Activated effector memory CD4-positive, alpha-beta T cell treated with Interleukin-2 at 50 U/mL for 16 hours (primary cell): ENCODE measurements at regions not wholly inside any gene's neighbourhood (a gene's known extent, or its start where the extent isn't known, plus 50 kb on each side); places are given as distances from the start of the nearest gene placed in this dataset.
"Not testable (repeated sequence)": the region's sequence is repeated elsewhere in the genome, so short reads cannot be mapped to it uniquely, and the experiment has no call there.

Experiments used
- DNase-seq: peaks from one replicate; pipeline ENCODE4 v3.0.0-alpha.2; 2020

DNA sequence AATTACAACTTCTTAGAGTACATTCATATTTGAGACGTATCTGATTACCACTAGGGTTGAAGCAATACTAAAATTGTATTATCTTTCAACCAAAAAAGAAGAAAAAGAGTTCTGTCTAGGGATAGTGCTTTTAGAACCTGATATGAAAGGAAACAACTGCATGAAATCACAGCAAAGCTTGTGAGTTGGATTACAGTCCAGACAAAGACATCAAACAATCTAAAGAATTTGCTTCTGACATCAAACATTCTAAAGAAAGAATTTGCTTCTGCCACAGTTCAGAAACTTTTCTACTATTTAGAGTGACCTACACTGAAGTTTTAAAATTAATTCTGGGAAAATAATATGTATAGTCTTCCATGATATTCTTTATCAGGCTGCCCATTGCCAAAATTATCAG is 1141.1 kb upstream of the ACO1 start:
- no peak for DNase-seq

DNA sequence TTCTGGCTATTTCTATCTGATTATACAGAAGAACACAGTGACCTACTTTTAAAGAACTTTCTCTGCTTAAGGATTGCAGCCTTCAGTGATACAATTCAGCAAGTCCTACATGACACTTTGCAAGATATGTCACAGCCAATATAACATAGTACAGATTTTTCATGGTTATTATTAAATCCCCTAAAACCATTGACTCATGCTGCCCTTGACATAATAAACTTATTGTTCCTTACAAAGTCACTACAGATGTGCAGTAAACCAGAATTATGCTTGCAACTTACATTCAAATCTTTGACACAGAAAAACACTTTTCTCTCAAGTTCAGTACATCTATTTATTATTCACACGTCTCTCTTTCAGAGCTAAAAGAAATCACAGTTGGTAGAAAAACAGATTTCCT is 1136.3 kb upstream of the ACO1 start:
- no peak for DNase-seq

DNA sequence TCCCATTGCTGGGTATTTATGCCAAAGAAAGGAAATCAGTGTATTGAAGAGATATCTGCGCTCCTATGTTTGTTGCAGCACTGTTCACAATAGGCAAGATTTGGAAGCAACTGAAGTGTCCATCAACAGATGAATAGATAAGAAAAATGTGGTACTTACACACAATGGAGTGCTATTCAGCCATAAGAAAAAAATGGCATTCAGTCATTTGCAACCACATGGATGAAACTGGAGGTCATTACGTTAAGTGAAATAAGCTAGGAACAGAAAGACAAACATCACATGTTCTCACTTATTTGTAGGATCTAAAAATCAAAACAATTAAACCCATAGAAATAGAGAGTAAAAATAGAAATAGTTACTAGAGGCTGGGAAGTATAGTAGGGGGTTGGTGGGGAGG is 1133.1 kb upstream of the ACO1 start:
- DNase-seq: no peak

DNA sequence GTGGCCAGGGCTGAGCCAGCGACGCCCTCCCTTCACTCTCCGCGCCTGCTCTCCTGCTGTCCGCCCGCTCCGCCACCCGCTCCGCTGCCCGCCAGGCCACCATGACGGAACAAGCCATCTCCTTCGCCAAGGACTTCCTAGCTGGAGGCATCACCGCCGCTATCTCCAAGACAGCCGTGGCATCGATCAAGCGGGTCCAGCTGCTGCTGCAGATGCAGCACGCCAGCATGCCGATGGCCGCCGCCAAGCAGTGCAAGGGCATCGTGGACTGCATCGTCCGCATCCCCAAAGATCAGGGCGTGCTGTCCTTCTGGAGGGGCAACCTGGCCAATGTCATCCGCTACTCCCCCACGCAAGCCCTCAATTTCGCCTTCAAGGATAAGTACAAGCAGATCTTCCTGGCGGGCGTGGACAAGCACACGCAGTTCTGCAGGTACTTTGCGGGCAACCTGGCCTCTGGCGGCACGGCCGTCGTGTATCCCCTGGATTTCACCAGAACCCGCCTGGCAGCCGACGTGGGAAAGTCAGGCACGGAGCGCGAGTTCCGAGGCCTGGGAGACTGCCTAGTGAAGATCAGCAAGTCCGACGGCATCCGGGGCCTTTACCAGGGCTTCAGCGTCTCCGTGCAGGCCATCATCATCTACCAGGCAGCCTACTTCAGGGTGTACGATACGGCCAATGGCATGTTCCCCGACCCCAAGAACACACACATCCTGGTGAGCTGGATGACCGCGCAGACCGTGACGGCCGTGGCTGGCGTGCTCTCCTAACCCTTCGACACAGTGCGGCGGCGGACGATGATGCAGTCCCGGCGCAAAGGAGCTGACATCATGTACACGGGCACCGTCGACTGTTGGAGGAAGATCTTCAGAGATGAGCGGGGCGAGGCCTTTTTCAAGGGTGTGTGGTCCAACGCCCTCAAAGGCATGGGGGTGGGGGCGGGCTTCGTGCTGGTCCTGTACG is 1130.4 kb upstream of the ACO1 start:
- no peak for DNase-seq

DNA sequence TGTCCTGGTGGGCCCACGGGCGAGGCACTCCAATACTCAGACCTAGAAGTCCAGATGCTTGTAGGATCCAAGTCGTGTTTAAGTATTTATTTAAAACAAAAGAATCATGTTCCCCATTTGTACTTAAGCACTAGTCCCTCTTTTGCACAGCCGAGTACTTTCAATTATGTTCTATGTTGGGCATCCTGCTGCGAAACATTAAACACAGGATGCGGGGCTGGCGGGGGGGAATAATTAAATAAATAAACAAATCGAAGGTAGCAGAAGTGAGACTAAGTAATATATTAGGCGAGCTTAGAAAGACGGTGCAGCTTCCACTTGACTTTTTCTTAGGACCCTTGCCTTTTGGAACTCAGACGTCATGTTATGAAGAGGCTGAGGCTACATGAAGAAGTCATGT is 1129.2 kb upstream of the ACO1 start:
- DNase-seq: no peak

DNA sequence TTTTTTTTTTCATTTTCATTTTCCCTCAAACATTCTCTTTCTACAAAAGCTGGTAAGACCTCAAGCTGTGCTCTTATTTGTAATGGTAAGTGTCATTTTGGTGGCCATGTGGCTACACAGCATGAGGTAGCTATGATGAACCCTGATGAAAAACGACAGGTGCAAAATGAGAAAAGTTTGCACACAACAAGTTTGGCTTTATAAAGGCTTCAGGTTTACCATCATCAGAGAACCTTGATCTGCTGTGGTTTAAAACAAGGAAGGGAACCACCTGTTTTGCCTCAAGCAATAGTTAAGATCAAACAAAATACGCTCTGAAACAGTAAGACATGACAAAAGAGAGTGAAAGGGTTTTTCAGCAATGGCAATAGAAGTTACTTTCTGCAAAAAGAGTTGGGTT is 1124.6 kb upstream of the ACO1 start:
- no peak for DNase-seq

DNA sequence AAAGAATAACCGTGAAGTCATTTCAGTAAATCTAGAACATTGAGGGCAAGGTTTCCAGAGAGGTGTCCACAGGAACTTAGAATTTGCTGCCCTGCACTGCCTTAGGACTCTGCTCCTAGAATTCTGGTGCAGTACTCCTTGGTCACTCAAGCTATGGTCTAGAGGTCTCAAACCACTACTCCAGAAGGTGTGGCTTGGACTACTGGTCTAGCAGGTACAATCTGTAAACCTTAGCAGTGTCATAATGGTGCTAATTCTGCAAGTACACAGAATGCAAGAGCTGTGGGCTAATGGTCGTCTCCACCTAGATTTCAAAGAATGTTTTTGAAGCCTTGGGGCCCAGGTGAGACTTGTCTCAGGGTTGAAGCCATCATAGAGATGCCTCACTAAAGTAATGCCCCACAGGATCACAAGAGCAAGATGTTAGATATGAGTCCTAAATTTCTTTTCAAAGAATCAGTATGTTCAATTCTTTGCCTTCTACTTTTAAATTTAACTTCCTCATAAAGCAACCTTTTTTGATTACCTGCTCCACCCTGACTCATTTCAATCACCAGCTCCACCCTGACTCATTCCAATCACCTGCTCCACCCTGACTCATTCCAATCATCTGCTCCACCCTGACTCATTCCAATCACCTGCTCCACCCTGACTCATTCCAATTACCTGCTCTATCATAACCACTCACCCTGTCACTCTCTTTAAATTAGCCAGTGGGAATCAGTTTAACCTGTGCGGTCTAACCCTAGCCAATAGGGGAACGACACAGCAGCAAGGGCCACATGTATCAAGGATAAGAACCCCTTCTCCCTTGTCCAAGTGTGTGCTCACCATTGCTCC is 1111.8 kb upstream of the ACO1 start:
- DNase-seq: no peak

DNA sequence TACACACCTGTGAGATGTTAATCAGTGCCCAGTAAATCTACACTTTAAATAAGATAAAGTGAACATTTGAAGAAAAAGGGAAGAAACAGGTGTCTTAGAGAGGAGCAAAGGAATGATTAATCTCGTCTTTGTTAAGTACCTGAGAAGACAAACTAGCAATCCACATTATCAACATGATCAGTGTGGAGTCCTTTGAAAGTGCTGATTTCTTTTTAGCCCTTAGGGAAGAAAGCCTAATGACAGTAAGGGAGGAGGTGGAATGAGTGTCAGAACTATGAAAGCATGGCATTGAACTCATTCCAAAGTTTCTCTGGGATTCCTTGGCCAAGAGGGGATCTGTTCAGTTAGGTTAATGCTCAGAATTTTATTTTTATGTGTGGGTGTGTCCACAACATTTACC is 1109.0 kb upstream of the ACO1 start:
- no peak for DNase-seq

DNA sequence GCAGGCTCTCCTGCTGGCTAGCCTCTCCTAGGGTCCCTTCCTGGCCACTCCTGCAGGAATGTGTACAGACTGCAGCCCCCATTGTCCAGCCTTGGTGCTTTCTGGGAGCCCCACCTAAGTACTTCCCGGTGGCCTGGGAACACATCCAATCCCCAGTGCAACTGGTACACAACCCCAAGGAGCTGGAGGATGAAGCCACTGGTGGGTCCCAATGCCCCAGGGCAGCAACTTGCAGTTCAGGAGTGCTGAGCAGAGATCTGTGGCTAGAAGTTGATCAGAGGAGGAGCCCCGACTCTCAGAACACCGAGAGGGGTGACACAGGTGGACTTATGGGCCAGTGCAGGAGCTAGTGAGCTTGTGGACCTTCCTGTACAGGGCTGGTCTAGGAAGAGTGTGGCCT is 1093.7 kb upstream of the ACO1 start:
- no peak for DNase-seq

DNA sequence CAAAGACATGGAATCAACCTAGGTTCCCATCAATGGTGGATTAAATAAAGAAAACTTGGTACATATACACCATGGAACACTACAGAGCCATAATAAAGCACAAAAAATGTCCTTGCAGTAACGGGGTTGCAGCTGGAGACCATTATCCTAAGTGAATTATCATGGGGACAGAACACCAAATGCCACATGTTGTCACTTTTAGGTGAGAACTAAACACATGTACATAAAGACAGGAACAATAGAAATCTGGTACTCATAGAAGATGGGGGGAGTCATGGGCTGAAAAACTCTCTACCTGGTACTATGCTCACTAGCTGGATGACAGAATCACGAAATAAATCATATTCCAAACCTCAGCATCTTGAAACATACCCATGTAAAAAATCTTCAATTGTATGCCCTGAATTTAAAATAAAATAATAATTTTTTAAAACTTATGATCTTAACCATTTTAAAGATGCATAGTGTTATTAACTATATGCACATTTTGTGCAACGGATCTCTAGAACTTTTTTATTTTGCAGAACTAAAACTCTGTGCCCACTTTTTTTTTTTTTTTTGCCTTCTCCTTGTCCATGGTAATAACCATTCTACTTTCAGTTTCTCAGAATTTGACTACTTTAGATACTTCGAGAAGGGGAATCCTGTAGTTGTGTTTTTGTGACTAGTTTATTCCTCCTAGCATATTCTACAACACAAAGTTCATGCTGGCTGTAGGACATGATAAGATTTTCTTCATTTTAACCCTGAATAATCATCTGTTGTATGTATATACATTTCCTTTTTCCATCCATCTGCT is 1081.6 kb upstream of the ACO1 start:
- no peak for DNase-seq

DNA sequence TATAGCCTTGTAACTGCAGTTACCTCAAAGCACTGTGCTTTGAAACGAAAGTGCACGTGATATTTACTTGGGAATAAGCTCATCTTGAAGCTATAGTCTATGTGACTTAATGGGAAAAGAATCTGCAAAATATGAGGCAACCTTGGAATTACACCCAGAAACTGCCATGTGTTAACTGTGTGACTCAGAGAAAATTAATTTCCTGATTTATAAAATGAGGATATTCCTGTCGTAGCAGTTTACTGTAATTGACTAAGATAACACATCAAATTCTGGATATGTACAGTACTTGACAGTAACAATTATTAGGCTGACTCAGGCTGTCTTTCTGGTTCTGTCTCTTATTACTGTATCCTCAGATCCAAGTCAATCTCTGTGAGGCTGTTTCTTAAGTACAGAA is 1079.9 kb upstream of the ACO1 start:
- DNase-seq: no peak

DNA sequence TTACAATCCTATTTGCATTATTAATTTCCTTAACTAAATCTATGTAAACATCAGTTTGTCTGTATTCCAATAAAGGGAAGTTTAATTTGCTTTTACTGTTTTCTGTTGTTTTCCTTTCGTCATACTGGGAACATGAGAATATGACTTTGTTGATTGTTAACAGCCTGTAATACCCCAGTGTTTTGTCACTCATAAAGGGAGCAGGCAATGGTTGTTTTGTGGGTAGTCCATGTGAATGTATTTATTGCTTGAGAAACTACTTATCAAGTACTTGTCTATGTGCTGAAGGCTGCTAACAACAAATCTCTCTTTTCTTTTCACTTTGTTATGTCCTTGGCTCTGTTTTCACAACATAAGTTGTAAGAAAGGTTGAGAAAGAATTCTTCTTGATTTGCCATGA is 1070.2 kb upstream of the ACO1 start:
- no peak for DNase-seq

DNA sequence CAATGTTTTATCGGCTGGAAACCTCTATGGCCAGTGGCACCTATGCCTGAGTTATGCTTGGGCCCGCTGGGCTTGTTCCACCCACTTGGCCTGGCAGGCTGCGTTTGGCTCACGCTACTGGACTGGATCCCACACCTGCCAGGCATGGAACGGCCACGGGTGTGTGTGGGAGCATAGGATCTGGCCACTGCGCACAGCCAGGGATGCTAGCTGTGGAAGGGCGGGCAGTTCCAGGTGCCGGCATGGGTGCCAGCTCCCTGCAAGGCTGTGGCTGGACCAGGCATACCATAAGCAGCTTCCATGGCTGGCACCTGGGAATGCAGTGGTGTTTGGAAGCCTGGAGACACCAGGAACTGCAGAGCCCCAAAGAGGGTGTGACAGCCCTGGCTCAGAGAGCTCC is 1063.9 kb upstream of the ACO1 start:
- no peak for DNase-seq

DNA sequence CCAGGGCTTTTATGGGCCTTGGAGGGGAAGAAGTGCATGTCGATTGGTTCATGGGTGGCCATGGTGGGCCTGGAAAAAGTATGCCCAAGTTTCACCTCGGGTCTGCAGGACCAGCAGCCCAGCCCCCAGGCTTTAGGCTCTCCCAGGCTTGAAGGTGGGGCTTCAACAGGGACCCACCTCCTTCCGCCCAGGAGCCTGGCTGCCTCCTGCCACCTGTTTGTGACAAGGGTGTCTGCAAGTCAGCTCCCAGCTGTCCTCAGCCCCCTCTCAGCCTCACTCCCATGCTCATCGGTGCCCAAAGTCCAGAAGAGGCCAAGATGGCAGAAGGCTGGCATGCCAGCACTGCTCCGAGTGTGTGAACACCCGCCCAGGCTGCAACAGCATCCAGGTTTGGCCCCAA is 1063.2 kb upstream of the ACO1 start:
- no peak for DNase-seq

DNA sequence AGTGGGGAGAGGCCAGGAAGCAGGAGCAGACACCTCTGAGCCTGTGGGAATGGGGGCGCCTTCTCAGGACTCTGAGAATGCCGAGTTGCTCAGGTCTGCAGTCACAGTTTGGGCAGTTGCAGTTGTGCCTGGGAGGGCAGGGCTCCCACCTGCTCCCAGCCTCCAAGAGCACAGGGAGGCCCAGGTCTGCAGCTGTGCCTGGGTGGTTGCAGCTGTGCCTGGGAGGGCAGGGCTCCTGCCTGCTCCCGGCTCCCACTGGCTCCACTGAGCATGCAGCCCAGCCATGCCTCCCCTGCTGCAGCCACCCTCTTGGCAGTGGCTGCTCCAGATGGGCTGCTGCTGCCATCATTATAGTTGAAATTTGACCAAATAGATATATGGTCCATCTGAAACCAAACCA is 1062.8 kb upstream of the ACO1 start:
- no peak for DNase-seq

DNA sequence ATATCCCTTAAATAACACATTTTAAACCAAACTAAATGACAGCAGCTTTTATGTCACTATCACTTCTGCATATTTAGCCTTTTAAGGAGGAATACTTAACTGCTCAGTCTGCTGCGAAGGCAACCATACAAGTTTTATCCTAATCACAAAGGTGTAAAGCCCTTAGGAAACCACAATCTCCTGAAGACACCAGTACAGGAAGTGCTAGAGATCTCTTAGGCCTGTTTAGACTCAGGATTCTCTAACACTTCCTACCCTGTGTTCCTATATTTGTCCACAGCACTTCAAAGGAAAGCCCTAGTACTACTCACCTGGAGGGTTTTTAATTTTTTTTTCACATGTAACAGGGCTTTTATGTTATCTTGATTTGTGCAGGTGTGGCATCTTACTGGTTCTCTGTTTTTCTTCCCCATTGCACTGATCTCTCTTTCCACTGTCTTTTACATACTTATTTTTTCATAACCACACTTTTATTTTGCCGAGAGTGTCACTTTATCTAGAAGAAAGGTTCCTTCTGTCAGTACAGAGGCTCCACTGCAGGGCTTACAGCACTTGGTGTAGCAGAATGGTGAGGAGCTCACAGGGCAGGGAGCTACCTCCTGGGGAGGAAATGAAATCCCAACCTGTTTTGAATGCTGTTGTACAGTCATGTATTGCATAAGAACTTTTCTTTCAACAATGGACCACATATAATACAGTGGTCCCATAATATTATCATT is 1060.6 kb upstream of the ACO1 start:
- no peak for DNase-seq

DNA sequence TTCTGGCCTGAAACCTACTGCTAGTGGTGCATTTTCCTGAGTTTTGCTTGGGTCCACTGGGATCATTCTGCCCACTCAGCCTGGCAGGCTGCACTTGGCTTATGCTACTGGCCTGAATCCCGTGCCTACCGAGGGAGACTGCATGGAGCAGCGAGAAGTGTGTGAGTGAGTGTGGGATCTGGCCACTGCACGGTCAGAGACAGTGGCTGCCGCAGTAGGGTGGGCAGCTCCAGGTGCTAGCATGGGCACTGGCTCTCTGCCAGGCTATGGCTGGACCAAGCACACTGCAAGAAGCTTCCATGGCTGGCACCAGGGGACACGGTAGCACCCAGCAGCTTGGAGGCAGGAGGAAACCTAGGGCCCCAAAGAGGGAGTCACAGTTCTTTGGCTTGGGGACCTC is 1058.7 kb upstream of the ACO1 start:
- DNase-seq: no peak

DNA sequence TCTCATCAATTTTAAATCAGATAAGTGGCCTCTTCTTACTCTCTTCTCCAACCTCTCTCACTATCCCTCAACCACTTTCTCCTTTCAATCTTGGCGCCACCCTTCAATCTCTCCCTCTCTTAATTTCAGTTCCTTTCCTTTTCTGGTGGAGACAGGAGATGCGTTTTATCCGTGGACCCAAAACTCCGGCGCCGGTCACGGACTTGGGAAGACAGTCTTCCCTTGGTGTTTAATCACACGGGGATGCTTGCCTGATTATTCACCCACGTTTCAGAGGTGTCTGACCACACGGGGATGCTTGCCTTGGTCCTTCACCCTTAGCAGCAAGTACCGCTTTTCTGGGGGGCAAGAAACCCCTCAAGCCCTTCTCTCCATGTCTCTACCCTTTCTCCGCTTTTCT is 1057.6 kb upstream of the ACO1 start:
- not testable (repeated sequence) for DNase-seq

DNA sequence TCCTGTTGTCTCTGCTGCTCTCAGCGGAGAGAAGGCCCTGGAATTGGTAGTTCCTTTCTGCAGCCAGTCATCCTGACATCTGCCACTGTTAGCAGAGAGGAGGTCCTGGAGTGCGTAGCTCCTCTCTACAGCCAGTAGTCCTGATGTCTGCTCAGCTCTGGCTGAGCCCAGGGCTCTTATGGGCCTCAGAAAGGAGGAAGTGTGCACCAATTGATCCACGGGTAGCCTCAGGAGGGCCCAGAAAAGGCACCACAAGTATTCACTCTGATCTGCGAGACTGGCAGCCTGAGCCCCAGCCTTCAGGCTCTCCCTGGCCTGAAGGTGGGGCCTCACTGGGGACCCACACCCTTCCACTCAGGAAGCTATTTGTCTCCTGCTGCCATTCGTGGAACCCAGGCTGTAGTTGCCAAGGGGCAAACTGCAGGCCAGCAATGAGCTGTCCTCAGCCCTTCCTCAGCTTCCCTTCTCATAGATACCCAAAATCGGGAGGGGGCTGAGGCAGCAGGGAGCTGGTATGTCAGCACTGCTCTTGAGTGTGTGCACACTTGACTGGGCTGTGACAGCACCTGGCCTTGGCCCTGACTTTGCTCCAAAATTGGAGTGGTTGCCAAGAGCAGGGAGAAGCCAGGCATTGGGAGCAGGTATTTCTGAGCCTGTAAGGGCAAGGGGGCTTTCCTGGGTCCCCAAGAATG is 1049.5 kb upstream of the ACO1 start:
- DNase-seq: no peak

DNA sequence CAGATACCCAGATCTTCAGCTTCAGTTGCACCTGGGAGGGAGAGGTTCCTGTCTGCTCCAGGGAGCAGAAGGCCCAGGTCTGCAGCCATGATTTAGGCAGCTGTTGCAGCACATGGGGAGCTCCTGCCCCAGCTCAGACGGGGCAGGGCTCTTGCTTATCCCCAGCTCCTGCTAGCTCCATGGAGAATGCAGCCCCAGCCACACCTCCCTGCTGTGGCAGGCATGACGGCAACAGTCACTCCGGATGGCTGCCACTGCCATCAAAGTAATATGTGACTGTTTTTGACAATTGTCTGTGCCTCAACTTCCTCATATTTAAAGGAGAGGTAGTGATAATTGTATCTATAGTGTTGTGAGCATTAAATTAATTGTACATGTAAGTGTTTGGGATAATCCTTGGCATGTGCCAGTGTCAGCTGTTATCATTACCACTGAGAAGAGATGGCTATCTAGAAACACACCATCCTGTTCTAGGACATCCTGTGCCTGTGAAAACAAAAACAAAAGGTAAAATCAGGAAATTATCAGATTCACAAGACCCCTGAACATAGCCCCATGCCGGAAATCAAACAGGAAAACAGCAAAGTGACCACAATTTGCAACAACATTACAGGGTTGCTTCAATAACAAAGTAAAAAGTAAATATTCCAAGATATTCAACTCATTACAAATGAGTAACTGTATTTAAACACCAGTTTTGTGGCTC is 1048.8 kb upstream of the ACO1 start:
- no peak for DNase-seq

DNA sequence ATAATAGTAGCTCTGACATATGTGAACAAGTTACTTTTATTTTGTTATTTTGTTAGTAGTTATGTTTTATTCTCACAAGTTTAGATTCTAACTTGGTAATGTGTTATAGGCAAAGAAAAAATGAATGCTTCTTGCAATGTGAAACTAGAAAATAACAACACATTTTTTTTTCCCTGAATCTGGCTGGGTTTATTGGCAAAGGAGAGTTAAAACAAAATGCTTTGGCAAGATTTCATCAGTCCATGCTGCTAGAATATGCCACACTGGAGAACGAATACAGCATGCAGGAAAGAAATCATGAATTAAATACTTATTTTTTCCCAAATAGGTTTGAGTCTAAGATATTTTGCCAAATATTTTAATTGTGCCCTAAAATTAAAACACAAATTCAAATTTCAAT is 1048.1 kb upstream of the ACO1 start:
- DNase-seq: no peak
